NCI-H1436 treated with DMSO at 0.1 percent for 48 hours (cell line): ENCODE measurements at regions not wholly inside any gene's neighbourhood (a gene's known extent, or its start where the extent isn't known, plus 50 kb on each side); places are given as distances from the start of the nearest gene placed in this dataset.

Source experiments
- DNase-seq: peaks from one replicate; lab custom pipeline; 2025; lab: John Stamatoyannopoulos, UW

DNA sequence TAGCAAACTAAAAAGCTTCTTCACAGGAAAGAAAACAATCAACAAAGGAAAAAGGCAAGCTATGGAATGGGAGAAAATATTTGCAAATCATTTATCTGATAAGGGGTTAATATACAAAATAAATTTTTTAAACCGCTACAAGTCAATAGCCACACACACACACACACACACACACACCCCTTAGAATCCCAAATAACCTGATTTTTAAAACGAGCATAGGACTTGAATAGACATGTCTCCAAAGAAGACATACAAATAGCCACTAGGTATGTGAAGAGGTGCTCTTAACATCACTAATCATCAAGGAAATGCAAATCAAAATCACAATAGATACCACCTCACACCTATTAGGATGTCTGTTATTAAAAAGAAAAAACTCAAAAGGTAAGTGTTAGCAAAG is 187.7 kb downstream of the TRIM27 start:
- no peak for DNase-seq

DNA sequence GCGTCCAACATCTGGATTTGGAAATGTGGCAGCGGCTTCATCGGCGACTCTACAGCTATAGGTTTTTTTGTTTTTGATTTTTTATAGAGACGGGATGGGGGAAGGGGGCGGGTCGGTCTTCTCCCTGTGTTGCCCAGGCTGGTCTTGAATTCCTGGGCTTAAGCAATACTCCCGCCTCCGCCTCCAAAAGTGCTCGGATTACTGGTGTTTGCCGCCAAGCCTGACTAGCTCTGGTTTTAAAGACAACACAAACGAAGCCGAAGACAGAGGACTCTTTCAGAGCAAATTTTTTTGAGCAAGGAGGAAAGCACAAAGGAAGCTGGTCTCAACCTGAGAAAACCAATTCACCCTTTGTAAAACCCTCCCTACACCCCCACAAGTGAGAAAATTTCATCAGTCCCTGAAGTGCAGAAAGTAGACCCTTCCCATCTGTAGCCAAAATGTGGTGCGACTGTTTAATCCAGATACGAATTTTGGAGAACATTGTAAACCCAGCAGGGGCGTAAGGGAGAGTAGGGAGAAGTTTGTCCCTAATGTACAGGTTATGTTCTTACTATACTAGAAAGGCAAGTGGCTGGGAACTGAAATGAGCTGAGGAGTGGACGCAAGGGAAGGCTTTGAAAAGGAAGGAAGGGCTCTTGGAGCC is 185.9 kb downstream of the TRIM27 start:
- no peak for DNase-seq

DNA sequence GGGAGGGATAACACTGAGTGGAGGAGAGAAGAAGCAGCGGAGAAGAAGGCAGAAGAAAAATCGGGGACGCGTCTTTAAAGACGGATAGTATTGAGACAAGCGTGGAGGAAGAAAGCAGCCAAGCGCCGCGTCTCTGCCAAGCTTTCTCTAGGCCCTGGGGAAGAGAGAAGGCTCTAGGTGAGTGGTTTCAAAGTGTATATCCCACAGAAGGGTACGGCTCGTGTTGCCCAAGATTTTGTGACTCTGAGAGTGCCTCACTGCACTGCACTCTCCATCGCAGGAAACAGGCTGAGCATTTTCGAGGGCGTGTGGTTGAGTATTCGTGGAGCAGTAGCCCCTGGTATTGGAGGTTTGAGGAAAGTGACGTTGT is 185.4 kb downstream of the TRIM27 start:
- DNase-seq, result no peak

DNA sequence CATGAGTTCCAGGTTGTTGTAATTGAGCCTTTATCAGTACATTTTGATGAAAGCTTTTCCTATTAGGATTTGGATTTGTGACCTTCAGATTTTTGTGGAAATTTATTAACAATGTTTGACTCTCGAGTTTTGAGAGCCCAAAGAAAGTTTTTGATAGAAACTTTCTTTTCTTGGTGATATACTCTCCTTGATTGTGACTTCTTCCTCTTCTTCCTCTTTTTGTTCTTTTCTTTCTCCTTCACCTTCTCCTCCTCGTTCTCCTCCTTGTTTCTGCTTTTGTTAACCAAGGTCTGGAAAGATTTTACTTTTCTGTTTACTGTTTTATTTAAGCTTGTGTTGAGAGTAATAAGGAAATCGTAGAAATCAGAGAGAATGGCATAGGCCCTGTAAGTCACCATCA is 182.4 kb downstream of the TRIM27 start:
- no peak for DNase-seq

DNA sequence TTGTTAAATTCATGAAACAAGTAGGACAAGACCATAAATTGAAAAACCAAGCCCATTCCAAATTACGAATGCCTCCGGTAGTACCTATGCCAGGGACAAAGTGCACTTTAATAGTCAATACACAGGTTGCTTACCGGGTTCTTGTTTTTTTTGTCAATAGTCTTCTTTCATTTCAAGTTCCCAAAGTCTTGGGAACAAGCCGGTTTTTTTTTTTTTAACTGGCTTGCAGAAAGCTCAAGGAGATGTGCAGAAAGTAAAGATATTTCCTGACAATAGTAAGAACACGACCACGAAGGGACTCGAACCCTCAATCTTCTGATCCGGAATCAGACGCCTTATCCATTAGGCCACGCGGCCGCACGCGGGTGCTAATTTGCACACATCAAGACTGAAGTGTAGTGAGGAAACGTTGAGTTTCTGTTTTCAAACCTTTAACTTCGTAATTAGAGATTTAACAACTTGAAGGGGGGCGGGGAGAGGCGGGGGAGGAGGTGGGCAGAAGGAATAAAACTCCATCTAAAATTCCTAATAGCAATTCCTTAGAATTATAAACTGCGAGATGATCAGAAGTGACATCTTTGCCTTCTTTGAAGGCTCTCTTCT is 181.0 kb downstream of the TRIM27 start:
- no peak for DNase-seq

DNA sequence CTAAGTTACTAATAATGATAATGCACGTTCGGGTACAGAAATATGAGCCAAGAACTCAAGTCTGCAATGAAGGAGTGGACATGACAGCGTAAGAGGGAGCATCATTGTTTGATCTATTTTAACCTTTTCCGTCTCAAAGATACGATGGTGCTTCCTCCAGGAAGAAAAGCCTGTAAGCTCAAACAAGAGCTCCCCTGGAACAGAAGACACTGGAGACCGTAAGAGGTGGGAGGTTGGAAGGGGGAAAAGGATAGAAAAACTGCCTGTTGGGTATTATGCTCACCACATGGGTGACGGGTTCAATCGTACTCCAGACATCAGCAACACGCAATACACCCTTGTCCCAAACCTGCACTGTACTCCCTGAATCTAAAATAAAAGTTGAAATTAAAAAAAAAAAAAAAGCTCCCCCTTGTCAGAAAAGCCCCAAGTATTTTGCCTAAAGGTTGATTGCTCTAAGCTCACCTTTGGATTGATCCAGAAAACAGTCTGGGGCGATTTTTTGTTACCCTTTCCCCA is 180.5 kb downstream of the TRIM27 start:
- no peak for DNase-seq

DNA sequence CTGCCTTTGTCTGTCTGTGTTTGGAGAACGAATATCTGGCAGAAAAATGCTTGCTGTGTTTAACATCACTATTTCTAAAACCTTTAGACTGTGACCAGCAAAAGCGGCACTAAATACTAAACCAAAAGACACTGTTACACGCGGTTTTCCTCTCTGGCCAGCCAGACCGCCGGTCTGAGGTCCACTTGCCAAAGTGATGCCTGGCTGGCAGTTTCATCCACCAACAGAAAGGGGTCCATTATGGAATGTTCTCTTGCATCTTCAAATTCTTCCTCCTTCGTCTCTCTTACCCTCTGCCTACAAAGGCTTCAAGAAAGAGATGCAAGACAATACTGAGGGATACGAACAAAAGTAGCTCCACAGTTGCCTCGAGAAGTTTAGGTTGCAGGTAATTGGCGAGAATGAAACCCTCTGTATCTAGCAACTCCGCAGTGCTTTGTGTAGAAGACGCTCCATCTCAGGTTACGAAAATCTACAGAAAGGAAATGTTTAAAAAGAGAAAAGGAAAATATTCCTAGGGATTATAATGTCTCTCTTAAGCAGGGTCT is 176.6 kb downstream of the TRIM27 start:
- no peak for DNase-seq

DNA sequence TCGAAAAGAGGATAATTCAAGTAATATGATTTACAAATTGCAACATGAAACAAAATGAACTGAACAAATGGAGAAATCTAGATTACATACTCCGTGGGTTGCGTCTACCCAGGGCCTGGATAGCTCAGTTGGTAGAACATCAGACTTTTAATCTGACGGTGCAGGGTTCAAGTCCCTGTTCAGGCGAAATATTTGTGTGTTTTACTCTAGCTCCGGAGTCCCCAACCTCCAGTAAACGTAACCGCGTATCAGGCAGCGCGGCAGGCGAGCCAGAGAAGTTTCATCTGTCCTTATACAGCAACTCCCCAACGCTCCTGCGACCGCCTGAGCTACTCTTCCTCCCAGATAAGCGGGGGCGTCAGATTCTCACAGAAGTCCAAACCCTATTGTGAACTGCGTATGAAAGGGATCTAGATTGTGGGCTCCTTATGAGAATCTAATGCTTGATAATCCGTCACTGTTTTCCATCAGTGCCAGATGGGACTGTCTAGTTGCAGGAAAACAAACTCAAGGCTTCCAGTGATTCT is 176.1 kb downstream of the TRIM27 start:
- no peak for DNase-seq

DNA sequence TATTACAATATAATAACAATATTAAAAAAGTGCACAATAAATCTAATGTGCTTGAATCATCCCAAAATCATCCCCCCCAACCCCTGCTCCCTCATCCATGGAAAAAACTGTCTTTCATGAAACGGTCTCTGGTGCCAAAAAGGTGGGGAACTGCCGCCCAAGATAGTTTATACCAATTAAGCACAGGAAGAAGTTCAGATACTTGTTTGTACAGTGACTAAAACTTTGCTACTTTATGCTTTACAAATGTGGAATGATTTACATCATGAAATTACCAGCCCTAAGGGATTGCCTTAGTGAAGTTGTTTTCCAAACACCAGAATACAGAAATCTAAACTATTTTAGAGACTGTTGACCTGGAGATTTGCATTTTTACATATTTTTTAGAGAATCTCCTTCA is 175.6 kb downstream of the TRIM27 start:
- no peak for DNase-seq

DNA sequence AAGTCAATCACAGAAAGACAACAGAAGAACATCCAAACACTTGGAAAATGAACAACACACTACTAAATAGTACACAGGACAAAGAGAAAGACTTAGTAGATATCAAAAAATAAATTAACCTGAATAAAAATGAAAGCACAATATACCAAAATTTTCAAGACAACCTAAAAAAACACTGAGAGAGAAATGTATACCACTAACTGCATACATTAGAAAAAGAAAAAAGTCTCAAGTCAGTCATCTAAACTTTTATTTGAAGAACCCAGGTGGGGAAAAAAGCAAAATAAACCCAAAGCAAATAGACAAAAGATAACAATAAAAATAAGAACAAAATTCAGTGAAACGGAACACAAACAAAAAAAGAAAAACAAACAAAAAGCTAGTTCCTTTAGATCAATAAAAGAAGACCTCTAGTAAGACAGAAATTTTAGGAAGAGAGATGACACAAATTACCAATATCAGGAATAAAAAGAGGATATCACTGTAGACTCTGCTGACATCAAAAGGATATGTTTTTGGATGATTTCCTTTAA is 172.8 kb downstream of the TRIM27 start:
- no peak for DNase-seq

DNA sequence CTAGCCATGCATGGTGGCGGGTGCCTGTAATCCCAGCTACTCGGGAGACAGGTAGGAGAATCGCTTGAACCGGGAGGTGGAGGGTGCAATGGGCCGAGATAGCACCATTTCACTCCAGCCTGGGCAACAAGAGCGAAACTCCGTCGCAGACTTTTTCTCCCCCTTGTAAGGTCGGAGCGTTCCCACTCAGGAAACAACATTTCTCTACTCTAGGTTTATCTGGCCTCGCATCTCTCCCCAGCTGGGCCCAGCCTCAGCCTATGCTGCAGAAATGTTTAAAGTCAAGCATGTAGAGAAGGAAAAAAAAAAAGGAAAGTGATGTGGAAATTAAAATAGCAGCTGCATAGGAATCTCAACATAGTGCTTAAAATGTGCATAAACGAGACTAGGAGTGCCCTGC is 172.3 kb downstream of the TRIM27 start:
- DNase-seq, result no peak

DNA sequence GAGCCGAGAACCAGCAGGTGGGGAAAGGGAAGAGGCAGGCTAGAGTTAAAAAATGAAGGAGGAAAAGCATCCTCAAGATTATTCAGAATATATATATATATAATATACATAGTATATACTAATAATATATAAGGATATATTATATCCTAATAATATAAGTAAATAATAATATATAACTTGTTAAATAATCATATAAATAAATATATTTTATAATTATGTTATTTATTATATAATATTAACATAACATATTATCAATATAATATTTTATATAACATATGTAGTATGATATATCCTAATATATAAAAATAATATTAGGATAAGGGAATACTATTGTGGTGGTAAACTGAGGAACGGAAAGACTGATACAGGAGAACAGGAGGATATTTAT is 171.8 kb downstream of the TRIM27 start:
- no peak for DNase-seq

DNA sequence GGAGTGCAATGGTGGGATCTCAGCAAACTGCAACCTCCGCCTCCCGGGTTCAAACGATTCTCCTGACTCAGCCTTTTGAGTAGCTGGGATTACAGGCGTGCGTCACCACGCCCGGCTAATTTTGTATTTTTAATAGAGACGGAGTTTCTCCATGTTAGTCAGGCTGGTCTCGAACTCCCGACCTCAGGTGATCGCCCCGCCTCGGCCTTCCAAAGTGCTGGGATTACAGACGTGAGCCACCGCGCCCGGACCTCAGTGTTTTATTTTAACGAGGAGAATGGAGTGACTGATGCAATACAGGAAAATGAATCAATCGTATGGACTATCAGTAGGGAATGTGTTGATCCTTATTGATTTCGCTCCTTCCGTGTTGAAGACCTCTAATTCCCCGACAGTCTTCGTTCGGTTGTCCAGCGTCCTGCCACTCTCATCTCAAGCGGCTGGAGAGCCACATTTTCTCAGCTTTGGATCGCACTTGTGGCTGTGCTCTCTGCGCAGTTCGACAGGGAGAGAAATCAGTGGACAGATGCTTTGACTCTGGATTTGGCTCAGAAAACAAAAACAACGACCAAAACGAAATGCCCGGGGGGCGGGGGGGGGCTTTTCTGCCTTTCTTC is 166.2 kb downstream of the TRIM27 start:
- no peak for DNase-seq

DNA sequence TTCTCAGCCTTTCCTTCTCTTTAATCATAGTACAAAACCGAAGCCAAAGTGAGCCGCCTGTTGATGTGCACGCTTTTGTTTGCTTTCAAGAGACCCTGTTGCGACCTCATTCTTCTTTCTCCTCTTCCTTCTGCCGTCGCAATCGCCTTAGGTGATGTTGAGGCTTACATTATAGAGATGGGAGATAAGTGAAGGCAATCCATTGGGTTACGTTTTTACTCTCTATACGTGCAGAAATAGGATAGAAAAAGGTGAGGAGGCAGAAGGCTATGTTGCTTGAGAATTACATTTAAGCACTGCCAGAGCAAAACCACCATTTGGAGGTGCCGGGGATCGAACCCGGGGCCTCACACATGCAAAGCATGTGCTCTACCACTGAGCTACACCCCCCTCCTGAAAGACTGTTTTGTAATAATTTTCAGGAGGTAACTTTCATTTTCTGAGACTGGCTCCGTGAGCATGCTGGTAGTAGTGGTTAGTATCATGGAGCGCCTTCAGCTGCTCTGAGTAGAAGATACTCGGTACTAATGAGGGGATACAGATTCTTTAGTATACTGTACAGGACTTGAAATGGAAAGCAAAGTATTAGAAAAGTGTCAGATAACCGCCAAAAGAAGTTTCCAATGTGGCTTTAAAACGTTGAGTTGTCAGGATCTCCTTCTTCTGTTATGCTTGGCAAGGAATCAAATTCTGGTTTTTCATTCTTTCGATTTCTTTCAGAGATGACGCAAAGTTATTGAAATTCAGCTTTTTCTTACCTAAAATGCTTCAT is 165.6 kb downstream of the TRIM27 start:
- no peak for DNase-seq

DNA sequence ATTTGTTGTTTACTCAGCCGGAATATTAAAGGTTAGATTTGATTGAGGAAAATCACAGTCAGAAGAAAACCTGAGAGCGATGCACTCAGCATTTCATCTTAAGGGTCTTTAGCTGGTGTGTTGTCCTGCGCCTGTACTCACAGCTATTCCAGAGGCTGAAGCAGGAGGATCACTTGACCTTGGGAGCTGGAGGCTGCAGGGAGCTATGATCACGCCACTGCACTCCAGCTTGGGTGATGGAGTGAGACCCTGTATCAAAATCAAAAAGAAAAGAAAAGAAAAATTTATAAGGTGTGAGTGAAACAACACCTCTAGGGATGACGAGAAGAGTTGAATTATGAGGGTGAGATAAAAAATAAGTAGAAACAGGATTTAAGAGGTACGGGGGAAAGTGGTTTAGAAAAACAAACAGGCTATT is 165.0 kb downstream of the TRIM27 start:
- no peak for DNase-seq

DNA sequence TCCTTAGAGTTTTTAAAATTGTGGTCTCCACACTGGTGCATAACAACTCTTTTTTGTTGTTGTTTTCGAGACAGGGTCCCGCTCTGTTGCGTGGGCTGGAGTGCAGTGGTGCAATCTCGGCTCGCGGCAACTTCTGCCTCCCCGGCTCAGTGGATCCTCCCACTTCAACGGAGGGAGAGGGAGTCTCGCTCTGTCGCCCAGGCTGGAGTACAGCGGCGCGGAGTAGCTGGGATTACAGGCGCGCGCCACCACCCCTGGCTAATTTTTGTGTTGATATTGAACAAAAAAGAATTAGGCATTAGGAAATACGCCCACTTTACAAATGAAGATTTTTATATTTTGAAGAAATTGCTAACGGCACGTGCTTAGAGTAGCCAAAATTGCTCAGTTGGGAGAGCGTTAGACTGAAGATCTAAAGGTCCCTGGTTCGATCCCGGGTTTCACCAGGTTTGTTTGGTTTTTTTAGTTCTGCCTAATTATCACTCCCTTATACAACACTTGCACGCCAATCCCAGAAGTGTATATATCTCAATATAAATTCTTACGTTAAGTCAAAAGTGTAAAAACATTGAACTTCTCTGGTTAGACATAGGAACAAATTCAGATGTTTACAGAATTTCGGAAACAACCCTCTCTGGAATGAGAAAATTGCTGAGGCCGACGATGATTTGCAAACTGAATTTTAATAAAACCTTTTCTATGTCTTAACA is 159.6 kb downstream of the TRIM27 start:
- DNase-seq, result no peak

DNA sequence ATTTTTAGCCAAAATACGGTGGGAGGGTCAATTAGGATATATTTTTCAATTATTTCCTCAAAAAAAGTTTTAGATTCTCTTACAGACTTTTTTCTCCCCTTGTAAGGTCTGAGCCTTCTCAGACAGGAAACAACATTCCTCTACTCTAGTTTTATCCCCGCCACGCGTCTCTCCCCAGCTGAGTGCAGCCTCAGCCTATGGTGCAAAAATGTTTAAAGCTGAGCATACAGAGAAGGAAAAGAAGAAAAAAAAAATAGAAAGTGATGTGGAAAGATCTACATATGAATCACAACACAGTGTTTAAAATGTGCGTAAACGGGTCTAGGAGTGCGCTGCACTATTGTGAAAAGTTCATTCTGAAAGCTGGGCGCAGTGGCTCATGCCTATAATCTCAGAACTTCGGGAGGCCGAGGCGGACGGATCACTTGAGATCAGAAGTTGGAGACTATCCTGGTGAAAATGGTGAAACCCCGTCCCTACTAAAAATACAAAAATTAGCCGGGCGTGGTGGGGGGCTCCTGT is 159.0 kb downstream of the TRIM27 start:
- DNase-seq, result no peak

DNA sequence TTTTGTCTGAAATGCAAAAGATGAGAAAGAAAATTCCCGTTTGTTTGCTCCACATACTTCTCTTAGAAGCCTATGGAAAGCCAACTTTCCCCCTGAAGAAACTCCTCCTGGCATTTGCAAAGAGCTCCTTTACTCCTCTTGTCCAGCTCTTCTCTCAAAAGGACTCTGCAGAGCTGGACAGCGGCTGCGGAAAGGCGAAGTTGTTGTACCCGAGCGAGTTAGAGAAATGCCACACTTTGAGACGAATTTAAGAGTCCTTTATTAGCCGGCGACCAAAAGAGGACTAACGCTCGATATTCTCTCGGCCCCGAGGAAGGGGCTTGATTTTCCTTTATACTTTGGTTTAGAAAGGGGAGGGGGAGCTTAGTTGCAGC is 157.8 kb downstream of the TRIM27 start:
- no peak for DNase-seq

DNA sequence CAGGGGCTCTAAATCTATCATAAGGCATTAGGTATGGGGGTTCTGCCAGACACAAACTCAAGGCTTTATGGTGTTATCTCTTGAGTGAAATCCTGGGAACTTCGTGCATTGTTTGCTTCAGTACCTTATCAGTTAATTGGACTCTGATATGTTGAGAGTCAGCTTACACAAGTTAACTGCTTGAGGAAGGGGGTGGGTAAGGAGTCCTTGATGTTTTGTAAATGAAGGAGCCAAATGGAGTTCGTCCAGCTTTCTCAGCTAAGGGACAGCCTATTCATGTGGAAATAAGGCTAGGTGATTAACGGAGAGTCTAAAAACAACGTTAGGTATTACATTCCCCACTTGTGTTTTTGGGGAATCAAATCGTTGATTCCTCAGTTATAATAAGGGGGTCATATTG is 157.4 kb downstream of the TRIM27 start:
- no peak for DNase-seq

DNA sequence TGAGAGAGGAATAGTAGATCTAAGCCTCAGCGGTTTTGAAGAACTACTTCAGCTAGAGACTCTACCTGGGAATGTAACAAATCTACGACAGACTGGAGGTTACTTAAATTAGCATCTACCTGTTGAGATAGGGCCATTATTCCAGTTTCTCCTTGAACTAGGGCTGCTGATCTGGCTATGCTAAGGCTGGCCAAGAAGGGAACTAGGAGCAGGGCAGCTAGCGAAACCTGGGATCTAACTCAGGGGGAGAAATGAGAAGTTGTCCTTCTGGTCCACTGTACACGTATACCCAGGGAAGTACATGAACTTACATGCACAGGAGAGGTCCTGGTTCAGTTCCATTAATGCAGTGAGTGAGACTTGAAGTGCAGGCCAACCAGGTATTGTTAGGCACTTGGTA is 156.7 kb downstream of the TRIM27 start:
- no peak for DNase-seq

DNA sequence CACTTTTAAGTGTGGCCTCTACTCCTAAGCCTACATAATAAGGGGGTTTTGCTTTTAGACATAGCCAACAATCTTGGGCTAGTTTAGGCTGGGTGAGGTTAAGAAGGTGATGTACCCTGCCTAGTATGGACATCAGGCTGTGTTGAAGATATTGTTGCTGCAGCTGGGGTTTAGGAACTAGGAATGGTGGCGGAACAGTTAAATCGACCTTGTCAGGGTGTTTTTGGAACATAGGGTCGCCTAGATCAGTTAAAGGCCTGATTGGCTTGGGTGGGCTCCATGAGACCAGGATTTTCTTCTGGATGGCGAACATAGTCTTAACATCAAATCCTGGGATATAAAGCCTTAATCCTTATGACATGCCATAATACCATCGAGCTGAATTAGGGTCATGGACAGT is 156.1 kb downstream of the TRIM27 start:
- DNase-seq, result no peak
